ENCODE measurements at regions not wholly inside any gene's neighbourhood (a gene's known extent, or its start where the extent isn't known, plus 50 kb on each side); places are given as distances from the start of the nearest gene placed in this dataset.

- Histone ChIP-seq H3K36me3 (ENCODE audit: control insufficient read depth in 3 of 3, insufficient read depth in 2 of 3, low read depth in 1 of 3, low read length in 3 of 3) (no peaks in the 10 kb centered on the region), H3K27ac (ENCODE audit: low read depth in 1 of 3, low read length in 2 of 3) (no peak overlapping the region), H3K9me3 (ENCODE audit: control insufficient read depth in 2 of 2, insufficient read depth in 1 of 2, low read depth in 1 of 2, low read length in 1 of 2) (no peaks in the 10 kb centered on the region), H3K27me3 (ENCODE audit: control insufficient read depth in 3 of 3, insufficient read depth in 3 of 3, low read length in 3 of 3) (no peaks in the 10 kb centered on the region), H3K4me1 (ENCODE audit: control insufficient read depth in 3 of 3, insufficient read depth in 2 of 3, low read depth in 1 of 3, low read length in 2 of 3) (no peaks in the 10 kb centered on the region), H3K4me3 (ENCODE audit: low read depth in 1 of 3, low read length in 3 of 3) (no peak overlapping the region)
- WGBS, 3 donors = 75 to 89% (median 80%) methylated on average over 2 of the region's 2 CpGs
- FAIRE-seq (no peak), DNase-seq (no peak)
These were observed 68.6 kb upstream of the MIR17HG start for GRCh38 chr13:91278888-91279287.

DNA sequence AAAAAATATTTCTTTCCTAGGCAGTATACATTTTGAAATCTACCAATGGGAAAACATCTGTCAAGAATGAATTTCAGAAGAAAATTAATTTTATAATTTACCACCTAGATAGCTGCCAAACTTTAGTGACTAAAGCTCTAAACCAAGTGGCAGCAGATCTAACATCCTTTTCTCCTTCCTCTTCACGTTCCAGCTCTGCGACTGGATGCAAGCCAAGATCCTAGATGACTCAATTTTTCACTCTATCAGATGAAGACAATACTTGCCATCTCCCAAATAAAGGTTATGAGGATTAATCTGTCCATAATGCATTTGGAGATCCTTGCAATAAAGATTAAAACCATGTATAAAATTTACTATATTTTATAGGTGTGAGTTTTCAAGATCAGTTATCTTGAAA lies 66.7 kb upstream of the MIR17HG start:
- FAIRE-seq (no peak), DNase-seq (no peak)
- H3K4me1 ChIP-seq (ENCODE audit: control insufficient read depth in 3 of 3, insufficient read depth in 2 of 3, low read depth in 1 of 3, low read length in 2 of 3) = no peaks in the 10 kb centered on the region
- H3K36me3 ChIP-seq (ENCODE audit: control insufficient read depth in 3 of 3, insufficient read depth in 2 of 3, low read depth in 1 of 3, low read length in 3 of 3) = no peaks in the 10 kb centered on the region
- 40 to 46% (median 44%) methylated on average over 2 of the region's 2 CpGs for WGBS, 3 donors
- H3K27me3 ChIP-seq (ENCODE audit: control insufficient read depth in 3 of 3, insufficient read depth in 3 of 3, low read length in 3 of 3) = no peaks in the 10 kb centered on the region
- H3K27ac ChIP-seq (ENCODE audit: low read depth in 1 of 3, low read length in 2 of 3) = no peak overlapping the region
- H3K9me3 ChIP-seq (ENCODE audit: control insufficient read depth in 2 of 2, insufficient read depth in 1 of 2, low read depth in 1 of 2, low read length in 1 of 2) = no peaks in the 10 kb centered on the region
- H3K4me3 ChIP-seq (ENCODE audit: low read depth in 1 of 3, low read length in 3 of 3) = no peak overlapping the region

DNA sequence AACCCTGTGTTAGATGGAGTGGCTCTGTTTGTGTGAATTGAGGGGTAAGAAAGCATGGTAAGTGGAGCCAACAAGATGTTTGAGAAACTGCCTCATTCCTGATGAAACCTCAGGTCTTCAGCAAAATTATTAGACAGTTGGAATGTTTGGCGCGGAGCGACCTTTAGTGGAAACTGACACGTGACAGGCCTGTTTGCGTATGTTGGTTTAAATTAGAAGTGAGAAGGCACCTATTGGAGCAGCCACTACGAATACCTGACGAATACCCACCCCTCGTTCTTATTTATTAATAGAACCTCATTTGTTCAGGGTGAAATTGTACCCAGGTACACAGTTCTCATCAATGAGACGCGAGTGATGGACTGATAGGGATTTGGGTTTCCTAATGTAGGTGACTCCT lies 63.2 kb upstream of the MIR17HG start:
- DNase-seq (no peak), FAIRE-seq (no peak)
- no peaks in the 10 kb centered on the region for H3K9me3 ChIP-seq (ENCODE audit: control insufficient read depth in 2 of 2, insufficient read depth in 1 of 2, low read depth in 1 of 2, low read length in 1 of 2)
- no peaks in the 10 kb centered on the region for H3K27me3 ChIP-seq (ENCODE audit: control insufficient read depth in 3 of 3, insufficient read depth in 3 of 3, low read length in 3 of 3)
- 89 to 93% (median 92%) methylated on average over 10 of the region's 10 CpGs for WGBS, 3 donors
- H3K4me3 ChIP-seq (ENCODE audit: low read depth in 1 of 3, low read length in 3 of 3) = no peak overlapping the region
- H3K4me1 ChIP-seq (ENCODE audit: control insufficient read depth in 3 of 3, insufficient read depth in 2 of 3, low read depth in 1 of 3, low read length in 2 of 3) = no peaks in the 10 kb centered on the region
- H3K27ac ChIP-seq (ENCODE audit: low read depth in 1 of 3, low read length in 2 of 3) = no peak overlapping the region
- no peaks in the 10 kb centered on the region for H3K36me3 ChIP-seq (ENCODE audit: control insufficient read depth in 3 of 3, insufficient read depth in 2 of 3, low read depth in 1 of 3, low read length in 3 of 3)

GRCh38 chr13:91286317-91286716 lies 61.2 kb upstream of the MIR17HG start:
- H3K4me1 ChIP-seq (ENCODE audit: control insufficient read depth in 3 of 3, insufficient read depth in 2 of 3, low read depth in 1 of 3, low read length in 2 of 3) = no peaks in the 10 kb centered on the region
- no peak overlapping the region for H3K27ac ChIP-seq (ENCODE audit: low read depth in 1 of 3, low read length in 2 of 3)
- WGBS, 3 donors = 70 to 91% (median 76%) methylated on average over 1 of the region's 1 CpG
- H3K9me3 ChIP-seq (ENCODE audit: control insufficient read depth in 2 of 2, insufficient read depth in 1 of 2, low read depth in 1 of 2, low read length in 1 of 2) = no peaks in the 10 kb centered on the region
- DNase-seq (peak; percentile 14 to 17), FAIRE-seq (no peak)
- H3K27me3 ChIP-seq (ENCODE audit: control insufficient read depth in 3 of 3, insufficient read depth in 3 of 3, low read length in 3 of 3) = no peaks in the 10 kb centered on the region
- no peak overlapping the region for H3K4me3 ChIP-seq (ENCODE audit: low read depth in 1 of 3, low read length in 3 of 3)
- H3K36me3 ChIP-seq (ENCODE audit: control insufficient read depth in 3 of 3, insufficient read depth in 2 of 3, low read depth in 1 of 3, low read length in 3 of 3) = no peaks in the 10 kb centered on the region

DNA sequence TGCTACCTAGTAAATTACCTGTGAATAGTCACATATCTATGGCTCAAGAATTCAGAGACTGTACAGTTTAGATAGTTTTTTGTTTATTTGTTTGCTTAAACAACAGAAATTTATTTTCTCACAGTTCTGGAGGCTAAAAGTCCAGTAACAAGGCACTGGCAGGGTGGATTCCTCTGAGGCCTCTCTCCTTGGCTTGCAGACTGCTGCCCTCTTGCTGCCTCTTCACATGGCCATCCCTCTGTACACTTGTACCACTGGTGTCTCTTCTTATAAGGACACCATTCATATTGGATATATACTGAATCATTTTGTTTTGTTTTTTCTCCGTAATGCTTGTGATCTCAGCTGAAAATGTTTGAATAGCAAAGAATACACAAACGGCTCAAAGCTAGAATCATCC lies 56.4 kb upstream of the MIR17HG start:
- Histone ChIP-seq H3K9me3 (ENCODE audit: control insufficient read depth in 2 of 2, insufficient read depth in 1 of 2, low read depth in 1 of 2, low read length in 1 of 2) (no peaks in the 10 kb centered on the region), H3K4me3 (ENCODE audit: low read depth in 1 of 3, low read length in 3 of 3) (no peak overlapping the region), H3K36me3 (ENCODE audit: control insufficient read depth in 3 of 3, insufficient read depth in 2 of 3, low read depth in 1 of 3, low read length in 3 of 3) (no peaks in the 10 kb centered on the region), H3K4me1 (ENCODE audit: control insufficient read depth in 3 of 3, insufficient read depth in 2 of 3, low read depth in 1 of 3, low read length in 2 of 3) (no peaks in the 10 kb centered on the region), H3K27me3 (ENCODE audit: control insufficient read depth in 3 of 3, insufficient read depth in 3 of 3, low read length in 3 of 3) (no peaks in the 10 kb centered on the region), H3K27ac (ENCODE audit: low read depth in 1 of 3, low read length in 2 of 3) (no peak overlapping the region)
- FAIRE-seq = no peak
- 71 to 86% (median 84%) methylated on average over 2 of the region's 2 CpGs for WGBS, 3 donors
- DNase-seq = no peak

GRCh38 chr13:91292630-91293221 lies 54.8 kb upstream of the MIR17HG start:
- Histone ChIP-seq H3K4me1 (ENCODE audit: control insufficient read depth in 3 of 3, insufficient read depth in 2 of 3, low read depth in 1 of 3, low read length in 2 of 3) (no peaks in the 10 kb centered on the region), H3K27ac (ENCODE audit: low read depth in 1 of 3, low read length in 2 of 3) (no peak overlapping the region), H3K36me3 (ENCODE audit: control insufficient read depth in 3 of 3, insufficient read depth in 2 of 3, low read depth in 1 of 3, low read length in 3 of 3) (no peaks in the 10 kb centered on the region), H3K27me3 (ENCODE audit: control insufficient read depth in 3 of 3, insufficient read depth in 3 of 3, low read length in 3 of 3) (no peaks in the 10 kb centered on the region), H3K4me3 (ENCODE audit: low read depth in 1 of 3, low read length in 3 of 3) (no peak overlapping the region), H3K9me3 (ENCODE audit: control insufficient read depth in 2 of 2, insufficient read depth in 1 of 2, low read depth in 1 of 2, low read length in 1 of 2) (no peaks in the 10 kb centered on the region)
- FAIRE-seq (no peak), DNase-seq (no peak)
- WGBS, 3 donors = 49 to 78% (median 67%) methylated on average over 7 of the region's 7 CpGs

- Histone ChIP-seq H3K27me3 (ENCODE audit: control insufficient read depth in 3 of 3, insufficient read depth in 3 of 3, low read length in 3 of 3) (no peaks in the 10 kb centered on the region), H3K4me1 (ENCODE audit: control insufficient read depth in 3 of 3, insufficient read depth in 2 of 3, low read depth in 1 of 3, low read length in 2 of 3) (no peaks in the 10 kb centered on the region), H3K9me3 (ENCODE audit: control insufficient read depth in 2 of 2, insufficient read depth in 1 of 2, low read depth in 1 of 2, low read length in 1 of 2) (no peaks in the 10 kb centered on the region), H3K36me3 (ENCODE audit: control insufficient read depth in 3 of 3, insufficient read depth in 2 of 3, low read depth in 1 of 3, low read length in 3 of 3) (no peaks in the 10 kb centered on the region), H3K27ac (ENCODE audit: low read depth in 1 of 3, low read length in 2 of 3) (no peak overlapping the region), H3K4me3 (ENCODE audit: low read depth in 1 of 3, low read length in 3 of 3) (no peak overlapping the region)
- no peak for FAIRE-seq
- peak; percentile 39 to 51 for DNase-seq
- WGBS, 3 donors = 49 to 74% (median 60%) methylated on average over 15 of the region's 15 CpGs
These were observed 51.6 kb upstream of the MIR17HG start for GRCh38 chr13:91295712-91296410.

GRCh38 chr13:91297503-91297902 lies 50.0 kb upstream of the MIR17HG start:
- no peaks in the 10 kb centered on the region for H3K9me3 ChIP-seq (ENCODE audit: control insufficient read depth in 2 of 2, insufficient read depth in 1 of 2, low read depth in 1 of 2, low read length in 1 of 2)
- no peaks in the 10 kb centered on the region for H3K4me1 ChIP-seq (ENCODE audit: control insufficient read depth in 3 of 3, insufficient read depth in 2 of 3, low read depth in 1 of 3, low read length in 2 of 3)
- no peaks in the 10 kb centered on the region for H3K36me3 ChIP-seq (ENCODE audit: control insufficient read depth in 3 of 3, insufficient read depth in 2 of 3, low read depth in 1 of 3, low read length in 3 of 3)
- H3K4me3 ChIP-seq (ENCODE audit: low read depth in 1 of 3, low read length in 3 of 3) = no peak overlapping the region
- no peaks in the 10 kb centered on the region for H3K27me3 ChIP-seq (ENCODE audit: control insufficient read depth in 3 of 3, insufficient read depth in 3 of 3, low read length in 3 of 3)
- no peak for FAIRE-seq
- no peak for DNase-seq
- WGBS, 3 donors = 11 to 25% (median 21%) methylated on average over 2 of the region's 2 CpGs
- no peak overlapping the region for H3K27ac ChIP-seq (ENCODE audit: low read depth in 1 of 3, low read length in 2 of 3)

Data from small intestine (tissue), 7 donors.